ENCODE measurements at regions not wholly inside any gene's neighbourhood (a gene's known extent, or its start where the extent isn't known, plus 50 kb on each side); places are given as distances from the start of the nearest gene placed in this dataset.
"Not testable (repeated sequence)": the region's sequence is repeated elsewhere in the genome, so short reads cannot be mapped to it uniquely, and the experiment has no call there.

DNA sequence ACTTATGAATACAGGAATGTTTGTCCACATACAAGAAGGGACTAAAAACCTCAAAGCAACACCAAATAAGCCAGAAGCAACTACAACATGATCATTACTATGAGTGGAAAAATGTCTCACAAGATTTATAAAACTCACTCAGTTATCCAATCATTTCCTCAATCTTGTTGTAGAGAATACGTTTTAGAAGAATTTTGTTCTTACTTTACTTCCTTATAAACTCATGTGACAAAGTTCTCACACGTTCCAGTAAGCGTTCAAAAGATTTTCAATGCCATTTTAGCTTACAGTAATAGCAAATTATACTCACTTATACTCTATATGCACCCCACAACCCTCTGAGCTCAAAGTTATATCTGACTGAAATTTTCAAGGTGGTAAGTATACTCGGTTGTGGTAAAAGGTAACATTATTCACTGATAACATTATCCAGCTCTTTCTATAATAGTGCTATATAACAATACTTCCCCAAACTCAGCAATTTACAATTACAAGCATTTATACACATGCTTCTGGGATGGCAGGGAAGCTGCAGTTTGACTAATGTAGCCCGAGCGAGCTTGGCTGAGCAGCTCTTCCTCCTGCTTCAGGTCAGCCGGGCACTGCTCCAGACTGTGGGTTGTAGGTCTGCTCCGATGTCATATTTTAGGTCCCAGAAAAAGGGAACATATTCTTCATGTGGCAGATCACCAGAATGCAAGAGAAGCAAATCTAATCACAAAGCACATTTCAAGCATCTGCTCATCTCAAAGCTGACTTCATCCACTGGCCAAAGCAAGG is 226.3 kb downstream of the RCHY1 start:
- DNase-seq (ENCODE audit: low spot score): no peak

DNA sequence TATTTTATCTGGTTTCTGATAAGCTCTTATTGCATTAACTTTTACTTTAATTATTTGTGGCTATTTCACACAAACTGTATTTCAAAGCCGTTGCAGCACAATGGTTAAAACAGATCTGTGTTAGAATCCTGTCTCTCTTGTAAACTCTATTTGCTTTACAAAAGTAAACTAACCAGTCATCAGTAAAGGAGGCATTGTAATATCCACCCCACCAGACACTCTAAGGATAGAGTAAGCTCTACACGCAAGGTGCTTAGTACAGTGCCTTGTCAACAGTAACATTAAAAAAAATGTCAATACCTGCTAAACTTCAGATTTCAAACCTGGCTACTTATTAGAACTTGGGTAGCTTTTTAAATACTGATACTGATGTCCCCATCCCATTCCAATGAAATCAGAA is 228.4 kb downstream of the RCHY1 start:
- DNase-seq (ENCODE audit: low spot score): no peak

DNA sequence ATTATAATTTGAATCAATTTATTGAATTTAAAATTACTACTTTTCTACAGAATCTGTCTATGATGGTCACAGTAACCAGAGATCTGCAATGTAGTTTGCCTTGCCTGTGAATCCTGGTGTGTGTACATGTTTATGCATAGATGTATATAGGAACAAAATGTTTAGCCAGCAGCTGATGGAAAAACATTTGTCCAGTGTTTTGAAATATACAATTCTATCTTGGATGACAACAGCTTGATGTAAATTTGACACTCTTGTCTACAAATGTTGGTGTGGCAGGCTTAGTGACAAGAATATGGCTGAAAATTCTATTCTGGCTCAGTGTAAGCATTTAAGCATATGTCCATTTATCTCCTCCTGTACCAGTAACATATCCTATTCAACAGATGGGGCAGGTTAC is 229.4 kb downstream of the RCHY1 start:
- DNase-seq (ENCODE audit: low spot score): no peak

DNA sequence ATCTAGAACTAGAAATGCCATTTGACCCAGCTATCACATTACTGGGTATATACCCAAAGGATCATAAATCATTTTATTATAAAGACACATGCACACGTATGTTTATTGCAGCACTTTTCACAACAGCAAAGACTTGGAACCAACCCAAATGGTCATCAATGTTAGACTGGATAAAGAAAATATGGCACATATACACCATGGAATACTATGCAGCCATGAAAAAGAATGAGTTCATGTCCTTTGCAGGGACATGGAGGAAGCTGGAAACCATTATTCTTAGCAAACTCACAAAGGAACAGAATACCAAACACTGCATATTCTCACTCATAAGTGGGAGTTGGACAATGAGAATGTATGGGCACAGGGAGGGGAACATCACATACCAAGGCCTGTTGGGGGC is 233.7 kb downstream of the RCHY1 start:
- DNase-seq (ENCODE audit: low spot score): not testable (repeated sequence)

DNA sequence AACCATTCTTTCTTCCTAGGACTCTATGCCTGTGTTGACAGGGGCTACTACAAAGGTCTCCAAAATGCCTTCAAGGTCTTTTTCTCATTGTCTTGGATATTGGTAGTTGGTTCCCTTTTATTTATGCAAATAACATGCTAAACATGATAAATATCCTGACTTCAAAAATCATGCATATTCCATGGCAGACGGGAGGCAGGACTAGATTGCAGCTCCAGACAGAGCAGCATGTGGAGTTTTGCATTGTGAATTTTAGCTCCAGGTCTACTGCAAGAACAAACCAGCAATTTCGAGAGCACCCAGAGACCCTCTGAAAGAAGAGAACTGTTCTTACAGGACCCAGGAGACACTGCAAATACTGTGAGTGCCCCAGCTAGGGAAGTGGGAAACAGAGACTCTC is 254.9 kb downstream of the RCHY1 start:
- DNase-seq (ENCODE audit: low spot score): no peak

DNA sequence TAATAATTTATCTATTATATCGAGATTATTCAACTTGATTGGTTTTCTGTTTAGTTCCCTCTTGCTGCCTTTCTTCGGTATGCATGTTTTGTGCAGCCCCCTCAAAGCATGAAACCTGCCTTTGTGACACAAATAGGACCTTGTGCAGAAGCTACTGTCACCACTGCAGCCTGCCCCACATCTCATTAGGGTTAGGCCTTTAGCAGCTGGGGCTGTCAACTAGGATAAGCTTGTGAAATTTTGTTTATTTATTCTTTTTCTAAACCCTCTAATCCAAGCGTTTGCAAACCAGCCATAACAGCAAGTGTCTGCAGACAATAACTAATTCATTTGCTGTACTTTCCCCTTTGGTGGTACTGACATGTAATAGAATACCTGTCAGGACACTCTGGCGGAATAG is 258.9 kb downstream of the RCHY1 start:
- no peak for DNase-seq (ENCODE audit: low spot score)

DNA sequence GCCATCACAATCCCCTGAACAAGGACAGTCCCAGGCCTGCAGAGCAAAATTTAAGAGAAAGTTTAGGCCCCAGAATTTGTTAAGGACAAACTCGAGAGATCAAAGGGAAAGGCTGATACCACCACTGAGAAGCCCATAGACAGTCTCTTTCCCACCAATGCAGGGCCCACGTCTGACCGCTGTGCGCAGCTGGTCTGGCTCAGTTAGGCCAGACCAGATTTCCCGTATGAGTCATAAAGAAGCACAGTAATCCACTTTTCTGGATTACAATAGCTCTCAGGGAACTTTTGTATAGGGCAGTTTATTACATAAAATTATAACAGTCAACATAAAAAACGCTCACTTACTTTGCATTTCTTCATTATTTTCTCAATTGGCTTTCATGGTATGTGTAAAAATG is 259.5 kb downstream of the RCHY1 start:
- no peak for DNase-seq (ENCODE audit: low spot score)

DNA sequence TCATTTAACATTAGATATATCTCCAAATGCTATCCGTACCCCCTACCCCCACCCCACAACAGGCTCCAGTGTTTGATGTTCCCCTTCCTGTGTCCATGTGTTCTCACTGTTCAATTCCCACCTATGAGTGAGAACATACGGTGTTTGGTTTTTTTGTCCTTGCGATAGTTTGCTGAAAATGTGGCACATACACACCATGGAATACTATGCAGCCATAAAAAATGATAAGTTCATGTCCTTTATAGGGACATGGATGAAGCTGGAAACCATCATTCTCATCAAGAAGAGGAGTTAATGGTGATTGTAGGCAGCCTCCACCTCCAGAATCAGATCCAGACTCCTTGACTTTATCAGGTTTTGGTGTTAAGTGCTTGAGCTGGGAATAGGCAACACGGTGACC is 261.1 kb downstream of the RCHY1 start:
- peak; percentile 2 for DNase-seq (ENCODE audit: low spot score)

DNA sequence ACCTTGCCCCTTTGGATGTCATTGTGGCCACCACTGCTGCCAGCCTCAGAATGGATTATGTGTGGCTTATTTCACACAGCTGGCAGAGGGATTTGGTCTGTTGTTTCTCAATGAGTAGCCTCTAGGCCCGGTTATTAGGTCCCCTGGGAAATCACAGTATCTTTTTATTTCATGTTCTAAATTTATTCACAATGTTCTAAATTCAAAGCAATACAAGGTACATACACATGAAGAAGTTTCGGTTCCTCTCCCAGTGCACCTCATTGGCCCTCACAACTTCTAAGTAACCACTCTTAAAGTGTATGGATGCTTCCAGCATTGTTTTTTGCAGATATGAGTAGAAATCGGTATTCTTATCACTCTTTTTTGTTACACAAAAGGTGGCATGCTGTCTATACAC is 262.7 kb downstream of the RCHY1 start:
- no peak for DNase-seq (ENCODE audit: low spot score)

DNA sequence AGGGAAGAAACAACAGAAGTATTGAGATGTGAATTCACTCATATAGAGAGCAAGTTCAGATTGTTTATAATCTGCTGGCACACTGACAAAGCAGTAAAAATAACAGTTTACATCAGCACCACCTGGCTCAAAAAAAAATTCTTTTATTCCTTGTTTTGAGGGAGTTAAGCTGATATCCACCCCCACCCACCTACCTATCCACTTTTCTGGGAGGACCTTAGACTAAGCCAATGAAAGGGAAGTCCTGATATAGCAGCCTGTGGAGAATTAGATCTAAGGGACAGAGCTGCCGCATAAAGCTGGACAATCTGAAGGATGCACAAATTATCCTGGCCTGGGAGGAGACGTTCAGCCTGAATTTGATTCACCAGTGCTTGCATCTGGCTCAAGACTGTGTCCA is 264.5 kb downstream of the RCHY1 start:
- no peak for DNase-seq (ENCODE audit: low spot score)

DNA sequence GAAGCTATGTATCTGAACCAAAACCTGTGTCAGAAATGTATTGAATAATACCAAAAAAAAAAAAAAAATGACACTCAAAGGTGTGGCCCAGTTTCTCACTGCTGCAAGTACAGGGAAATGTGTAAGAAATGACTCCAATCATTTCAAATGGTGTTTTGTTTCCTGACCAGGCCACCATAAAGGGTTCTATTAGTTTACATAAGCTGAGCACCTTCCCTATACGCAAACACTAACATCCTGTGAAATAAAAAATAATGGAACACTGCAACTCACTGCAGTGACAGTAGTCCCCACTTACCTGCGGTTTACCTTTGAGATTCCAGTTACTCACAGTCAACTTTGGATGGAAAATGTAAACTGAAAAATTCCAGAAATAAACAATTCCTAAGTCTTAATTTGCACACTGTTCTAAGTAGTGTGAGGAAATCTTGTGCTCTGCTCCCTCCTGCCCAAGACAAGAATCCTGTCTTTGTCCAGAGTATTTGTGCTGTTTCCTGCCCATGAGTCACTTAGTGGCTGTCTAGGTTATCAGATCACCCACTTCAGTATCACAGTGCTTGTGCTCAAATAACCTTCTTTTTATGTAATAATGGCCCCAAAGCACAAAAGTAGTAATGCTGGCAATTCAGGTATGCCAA is 265.3 kb downstream of the RCHY1 start:
- DNase-seq (ENCODE audit: low spot score): no peak

DNA sequence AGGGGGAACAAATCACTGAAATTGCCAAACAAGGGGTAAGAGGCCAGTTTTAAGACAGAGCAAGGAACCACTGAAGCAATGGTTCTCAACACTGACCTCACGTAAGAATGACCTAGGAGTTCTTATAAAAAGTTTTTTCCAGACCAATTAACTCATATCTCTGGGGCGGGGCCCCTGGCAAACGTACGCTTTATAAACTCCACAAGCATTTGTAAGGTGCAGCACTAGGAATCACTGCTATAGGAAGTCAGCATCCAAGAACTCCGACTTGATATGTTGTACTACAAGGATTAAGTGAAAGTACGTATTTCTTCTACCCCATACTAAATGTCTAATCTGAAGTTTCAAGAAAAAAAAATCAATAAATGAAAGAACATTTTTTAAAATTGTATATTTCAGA is 269.9 kb downstream of the RCHY1 start:
- DNase-seq (ENCODE audit: low spot score): no peak

DNA sequence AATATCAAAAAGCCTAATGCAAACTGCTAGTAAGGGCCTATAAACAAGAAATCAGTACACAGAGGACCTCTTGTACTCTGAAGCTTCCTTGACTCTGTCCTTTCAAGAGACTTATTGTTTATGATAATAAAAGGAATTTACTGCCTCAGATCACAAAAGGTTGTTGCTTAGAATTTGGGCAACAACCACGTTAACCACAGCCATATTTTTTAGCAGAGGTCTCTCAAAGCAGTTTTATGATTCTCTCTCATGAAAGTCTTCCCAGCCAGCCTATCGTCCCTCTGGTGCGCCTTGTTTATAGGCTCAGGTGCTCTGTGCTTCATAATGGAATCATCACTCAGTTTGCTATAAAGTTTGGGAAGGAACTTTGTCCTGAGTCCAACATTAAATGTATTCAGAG is 270.6 kb downstream of the RCHY1 start:
- no peak for DNase-seq (ENCODE audit: low spot score)

DNA sequence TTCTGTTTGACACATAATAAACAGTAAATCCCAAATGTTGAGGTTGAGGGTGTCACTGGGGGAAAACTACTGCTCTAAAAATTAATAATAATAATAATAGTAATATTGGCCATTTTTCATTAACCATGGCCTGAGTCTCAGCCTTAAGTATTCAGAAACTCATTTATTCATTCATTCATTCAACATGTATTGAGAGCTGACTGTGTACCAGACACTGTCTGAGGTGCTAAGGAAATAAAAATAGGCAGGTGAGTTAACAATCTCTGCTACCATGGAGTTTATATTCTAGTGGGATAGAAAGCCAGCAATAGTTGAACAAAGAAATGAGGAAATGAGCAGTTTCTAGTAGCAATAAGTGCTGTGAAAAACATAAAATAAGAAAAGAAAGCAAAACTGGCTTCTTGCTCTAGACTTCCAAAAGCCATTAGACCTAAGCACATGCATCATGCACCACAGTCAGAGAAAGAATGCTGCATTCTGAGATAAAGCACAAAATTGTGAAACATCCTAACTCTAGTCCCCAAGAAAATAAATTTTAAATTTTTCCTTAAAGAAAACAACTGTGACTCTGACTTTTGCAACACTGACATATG is 278.7 kb downstream of the RCHY1 start:
- no peak for DNase-seq (ENCODE audit: low spot score)

DNA sequence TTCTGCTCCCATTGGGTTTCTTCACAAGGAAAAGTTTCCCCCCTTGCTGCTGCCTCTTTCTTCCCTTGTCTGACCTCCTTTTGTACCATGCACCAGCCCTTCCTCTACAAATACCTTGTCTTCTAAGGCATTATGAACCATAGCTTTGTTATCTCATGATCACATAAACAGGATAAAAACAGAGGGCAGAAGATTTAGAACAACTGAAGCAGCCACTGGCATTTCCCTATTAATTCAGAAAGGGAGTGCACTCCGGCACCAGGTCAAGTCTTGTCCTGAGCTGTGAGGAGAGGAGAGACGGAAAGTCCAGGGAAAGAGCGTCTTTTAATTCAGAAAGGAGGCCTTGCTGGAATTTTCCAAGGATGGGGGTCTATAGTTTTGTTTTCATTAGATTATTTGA is 281.7 kb downstream of the RCHY1 start:
- DNase-seq (ENCODE audit: low spot score): no peak

DNA sequence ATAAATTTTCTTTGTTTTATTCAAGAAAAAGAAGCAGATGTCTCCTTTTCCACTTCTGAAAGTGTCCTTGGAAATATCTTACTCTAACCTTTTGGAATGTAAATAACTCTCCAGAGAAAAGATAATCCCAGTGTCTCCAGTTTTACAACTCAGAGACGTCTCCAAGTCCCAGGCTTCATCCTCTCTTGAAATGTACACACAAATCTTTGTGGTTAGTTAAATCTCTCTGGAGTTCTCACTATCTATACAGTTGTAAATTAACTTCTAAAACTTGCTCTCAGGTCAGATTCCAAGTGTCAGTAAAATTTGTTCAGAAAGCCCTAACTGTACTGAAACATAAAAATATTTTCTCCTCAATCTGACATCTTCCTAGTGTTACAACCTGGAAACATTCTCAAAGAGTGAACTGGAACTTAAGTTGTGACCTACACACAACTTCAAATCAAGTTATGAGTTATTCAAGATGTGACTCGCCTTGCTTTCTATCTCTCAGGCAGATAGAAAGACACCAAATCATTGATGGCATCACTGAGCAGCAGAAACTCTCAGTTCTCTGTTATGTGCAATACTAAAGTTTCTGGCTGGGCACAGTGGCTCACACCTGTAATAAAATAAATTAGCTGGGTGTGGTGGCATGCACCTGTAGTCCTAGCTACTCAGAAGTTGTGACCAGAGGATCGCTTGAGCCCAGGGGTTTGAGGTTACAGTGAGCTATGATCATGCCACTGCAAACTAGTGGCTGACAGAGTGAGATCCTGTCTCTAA is 284.2 kb downstream of the RCHY1 start:
- no peak for DNase-seq (ENCODE audit: low spot score)

DNA sequence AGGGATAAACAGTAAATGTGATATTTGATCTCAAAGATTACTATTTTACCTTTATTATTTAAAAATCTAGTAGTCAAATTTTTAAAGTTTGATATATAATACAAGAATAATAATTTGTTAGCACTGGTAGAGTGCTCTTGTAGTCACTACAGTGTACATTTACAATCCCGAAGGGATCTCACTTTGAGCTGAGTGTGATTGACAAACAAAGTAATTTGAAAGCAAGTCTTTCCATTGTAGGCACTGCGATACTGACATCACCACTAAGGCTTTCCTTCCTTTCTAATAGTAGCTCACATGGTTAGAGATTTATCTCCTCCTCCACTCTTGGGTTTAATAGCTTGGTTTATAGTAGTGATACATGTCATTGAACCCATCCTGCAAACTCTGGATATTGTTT is 280.6 kb downstream of the PARM1 start:
- DNase-seq (ENCODE audit: low spot score): no peak

DNA sequence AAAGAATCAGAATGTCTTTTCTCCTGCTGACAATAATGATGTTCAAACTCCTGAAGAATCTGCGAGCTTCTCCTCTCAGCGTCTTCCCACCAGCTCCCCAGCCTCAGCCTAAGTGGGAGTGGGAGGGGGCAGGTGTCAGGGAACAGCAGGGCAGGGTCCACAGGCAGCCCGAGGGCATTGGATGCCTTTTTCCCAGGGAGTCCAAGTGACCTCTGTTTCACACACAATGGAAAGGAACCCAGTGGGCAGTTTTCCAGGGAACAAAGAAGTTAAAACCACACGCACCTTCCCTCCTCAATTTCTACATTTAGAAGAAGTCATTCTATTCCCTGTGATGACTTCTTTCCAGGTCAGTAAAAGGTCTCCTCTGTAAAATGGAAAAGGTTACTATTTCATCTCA is 278.5 kb downstream of the PARM1 start:
- DNase-seq (ENCODE audit: low spot score): no peak

DNA sequence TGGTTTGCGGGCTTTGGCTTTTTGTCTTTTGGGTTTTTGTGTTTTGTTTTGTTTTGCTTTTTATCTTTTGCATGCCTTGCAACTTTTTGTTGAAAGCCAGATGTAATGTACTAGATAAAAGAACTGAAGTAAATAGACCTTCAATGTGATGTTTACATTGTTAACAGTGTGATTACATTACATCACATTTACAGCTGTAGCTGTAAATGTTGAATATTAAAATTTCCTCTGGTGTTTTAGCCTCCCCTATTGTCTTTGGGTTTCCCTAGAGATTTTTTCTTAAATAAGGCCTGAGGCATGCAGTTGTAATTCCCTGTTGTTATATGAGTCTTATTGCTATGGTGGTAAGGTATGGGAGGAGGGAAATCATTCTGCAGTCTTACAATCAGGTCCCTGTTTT is 275.0 kb downstream of the PARM1 start:
- no peak for DNase-seq (ENCODE audit: low spot score)

DNA sequence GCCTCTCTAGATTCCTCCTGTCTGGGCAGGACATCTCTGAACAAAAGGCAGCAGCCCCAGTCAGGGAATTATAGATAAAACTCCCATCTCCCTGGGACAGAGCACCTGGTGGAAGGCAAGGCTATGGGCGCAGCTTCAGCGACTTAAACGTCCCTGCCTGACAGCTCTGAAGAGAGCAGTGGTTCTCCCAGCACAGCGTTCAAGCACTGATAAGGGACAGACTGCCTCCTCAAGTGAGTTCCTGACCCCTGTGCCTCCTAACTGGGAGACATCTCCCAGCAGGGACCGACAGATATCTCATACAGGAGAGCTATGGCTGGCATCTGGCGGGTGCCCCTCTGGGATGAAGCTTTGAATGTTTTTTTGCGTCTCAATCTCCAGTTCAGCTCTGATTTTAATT is 262.2 kb downstream of the PARM1 start:
- DNase-seq (ENCODE audit: low spot score): no peak

DNA sequence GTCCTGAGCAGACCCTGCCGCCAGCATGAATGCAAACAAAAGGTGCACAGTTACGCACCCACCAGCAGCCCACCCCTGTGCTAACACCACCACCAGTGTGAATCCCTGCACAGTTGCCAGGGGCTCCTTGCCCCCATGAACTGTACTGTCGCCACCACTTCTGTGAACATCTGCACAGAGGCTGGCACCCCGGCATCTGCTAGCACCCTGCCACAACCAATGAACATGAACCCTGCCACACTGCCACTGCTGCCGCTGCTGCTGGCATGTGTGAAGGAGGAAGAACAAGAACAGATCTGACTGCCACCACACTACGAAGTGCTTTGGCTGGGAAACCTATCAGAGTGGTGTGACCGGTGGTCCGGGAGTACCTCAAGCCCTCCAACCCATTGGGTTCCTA is 261.3 kb downstream of the PARM1 start:
- DNase-seq (ENCODE audit: low spot score): no peak

DNA sequence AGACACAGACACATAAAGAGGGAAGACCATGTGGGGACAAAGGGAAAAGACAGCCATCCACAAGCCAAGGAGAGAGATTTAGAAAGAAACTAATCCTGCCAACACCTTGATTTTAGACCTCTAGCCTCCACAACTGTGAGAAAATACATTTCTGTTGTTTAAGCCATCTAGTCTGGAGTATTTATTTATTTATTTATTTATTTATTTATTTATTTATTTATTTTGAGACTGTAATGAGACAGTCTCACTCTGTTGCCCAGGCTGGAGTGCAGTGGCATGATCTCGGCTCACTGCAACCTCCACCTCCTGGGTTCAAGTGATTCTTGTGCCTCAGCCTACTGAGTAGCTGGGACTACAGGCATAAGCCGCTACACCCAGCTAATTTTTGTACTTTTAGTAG is 259.3 kb downstream of the PARM1 start:
- not testable (repeated sequence) for DNase-seq (ENCODE audit: low spot score)
